NK-92 (cell line): ENCODE measurements at regions not wholly inside any gene's neighbourhood (a gene's known extent, or its start where the extent isn't known, plus 50 kb on each side); places are given as distances from the start of the nearest gene placed in this dataset.

Experiments used
- DNase-seq: peaks from one replicate; lab custom pipeline; 2025; ENCODE audit not compliant: unreplicated experiment; lab: John Stamatoyannopoulos, UW

DNA sequence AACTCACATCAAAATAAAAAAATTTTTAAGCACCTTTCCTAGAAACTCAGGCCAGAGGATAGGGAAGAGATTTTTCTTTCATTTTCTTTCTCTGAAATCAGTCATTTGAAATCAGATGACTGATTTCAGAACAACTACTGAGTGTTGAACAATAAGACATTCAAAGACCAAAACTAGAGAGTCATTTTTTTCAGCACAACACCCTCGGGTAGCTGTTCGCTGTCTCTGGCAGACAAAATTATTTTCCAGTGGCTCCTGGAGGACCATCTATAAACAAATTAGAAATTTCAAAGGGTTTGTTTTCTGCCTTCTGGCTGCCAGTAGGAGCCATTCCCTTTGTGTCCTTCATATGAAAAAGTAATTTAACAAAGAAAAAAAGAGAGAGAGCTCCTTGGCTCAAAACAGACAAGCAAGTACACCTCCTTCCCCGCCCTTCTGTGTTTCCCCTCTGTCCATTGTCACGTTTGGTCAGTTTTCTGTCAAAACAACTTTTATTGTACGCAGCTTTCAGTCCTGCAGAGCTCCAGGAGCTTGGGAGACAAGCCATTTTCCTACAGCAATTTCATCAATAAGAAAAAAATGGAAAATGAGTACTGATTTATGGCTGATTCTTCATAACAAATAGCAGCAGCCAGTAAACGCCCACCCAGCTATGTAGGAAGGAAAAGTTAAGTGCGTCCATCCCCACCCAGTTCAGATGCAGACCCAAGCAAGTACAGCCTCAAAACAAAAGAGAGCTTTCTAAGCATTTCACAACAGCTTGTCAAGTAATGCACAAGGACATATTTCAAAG lies 405.2 kb downstream of the ZNF608 start:
- DNase-seq = no peak

DNA sequence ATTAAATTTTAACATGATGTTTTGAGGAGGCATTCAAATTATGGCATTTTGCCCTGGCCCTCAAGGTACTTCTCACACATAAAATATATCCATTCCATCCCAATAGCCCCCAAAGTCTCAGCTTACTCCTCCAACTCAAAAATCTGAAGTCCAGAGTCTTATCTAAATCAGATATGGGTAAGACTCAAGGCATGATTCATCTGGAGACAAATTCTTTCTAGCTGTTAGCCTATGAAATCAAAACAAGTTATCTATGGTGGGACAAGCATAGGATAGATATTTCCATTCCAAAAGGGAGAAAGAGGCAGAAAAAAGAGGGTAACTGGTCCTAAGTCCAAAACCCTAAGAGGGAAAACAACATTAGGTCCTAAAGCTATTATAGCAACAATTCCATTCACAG lies 408.4 kb downstream of the ZNF608 start:
- no peak for DNase-seq

DNA sequence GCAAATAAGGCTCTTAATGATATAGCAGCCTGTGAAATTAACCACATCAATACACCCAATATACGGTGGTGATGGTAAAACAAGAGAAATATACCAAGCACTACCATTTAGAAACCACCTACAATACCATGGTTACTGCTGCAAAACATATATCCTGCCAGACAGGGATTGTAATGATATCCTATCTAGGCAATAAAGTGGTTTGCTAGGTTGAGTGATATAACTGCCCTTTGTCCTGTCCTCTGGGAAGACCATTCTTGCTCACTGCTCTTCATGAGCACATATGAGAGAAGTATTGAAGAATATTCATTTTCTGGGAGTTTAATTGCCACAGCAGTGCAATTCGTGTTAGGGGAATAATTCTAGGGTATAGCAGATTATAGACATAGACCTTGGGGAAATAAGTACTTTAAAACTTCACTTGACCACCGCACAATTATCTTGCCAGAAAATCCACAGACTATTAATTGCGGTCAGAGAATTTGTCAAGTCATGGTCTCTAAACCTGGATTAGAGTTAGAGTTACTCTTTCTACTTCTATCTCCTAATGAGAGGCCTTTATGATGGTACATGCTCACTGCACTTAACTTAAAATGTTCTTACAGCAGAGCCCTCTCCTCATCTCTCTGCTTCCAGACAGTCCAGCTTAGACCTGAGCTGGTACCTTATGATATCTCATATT lies 413.0 kb downstream of the ZNF608 start:
- DNase-seq = no peak

DNA sequence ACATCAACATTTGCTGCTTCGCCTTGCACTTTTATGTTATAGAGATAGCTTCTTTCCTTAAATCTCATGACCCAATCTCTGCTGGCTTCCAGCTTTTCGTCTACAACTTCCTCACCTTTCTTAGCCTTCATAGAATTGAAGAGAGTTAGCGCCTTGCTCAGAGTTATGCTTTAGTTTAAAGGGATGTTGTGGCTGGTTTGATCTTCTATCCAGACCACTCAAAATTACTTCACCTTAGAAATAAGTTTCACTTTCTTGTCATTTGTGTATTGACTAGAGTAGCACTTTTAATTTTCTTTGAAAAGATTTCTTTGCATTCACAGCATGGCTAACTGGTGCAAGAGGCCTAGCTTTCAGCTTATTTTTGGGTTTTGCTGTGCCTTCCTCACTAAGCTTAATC lies 414.2 kb downstream of the ZNF608 start:
- DNase-seq = no peak

DNA sequence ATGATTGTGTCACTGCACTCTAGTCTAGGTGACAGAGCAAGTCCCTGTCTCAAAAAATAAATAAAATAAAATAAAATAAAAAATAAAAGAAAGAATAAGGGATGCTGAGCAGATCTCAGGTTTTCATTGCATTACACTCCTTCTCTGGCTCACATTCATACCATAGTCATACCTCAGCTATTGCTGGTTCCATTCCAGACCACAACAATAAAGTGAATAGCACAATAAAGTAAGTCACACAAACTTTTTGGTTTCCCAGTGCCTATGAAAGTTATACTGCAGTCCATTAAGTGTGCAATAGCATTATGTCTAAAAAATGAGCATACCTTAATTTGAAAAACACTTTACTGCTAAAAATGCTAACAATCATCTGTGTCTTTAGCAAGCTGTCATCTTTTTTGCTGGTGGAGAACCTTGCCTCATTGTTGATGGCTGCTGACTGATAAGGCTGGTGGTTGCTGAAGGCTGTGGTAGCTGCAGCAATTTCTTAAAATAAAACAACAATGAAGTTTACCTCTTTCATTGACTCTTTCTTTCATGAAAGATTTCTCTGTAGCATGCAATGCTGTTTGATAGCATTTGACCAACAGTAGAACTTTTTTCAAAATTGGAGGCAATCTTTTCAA lies 415.7 kb downstream of the ZNF608 start:
- no peak for DNase-seq

DNA sequence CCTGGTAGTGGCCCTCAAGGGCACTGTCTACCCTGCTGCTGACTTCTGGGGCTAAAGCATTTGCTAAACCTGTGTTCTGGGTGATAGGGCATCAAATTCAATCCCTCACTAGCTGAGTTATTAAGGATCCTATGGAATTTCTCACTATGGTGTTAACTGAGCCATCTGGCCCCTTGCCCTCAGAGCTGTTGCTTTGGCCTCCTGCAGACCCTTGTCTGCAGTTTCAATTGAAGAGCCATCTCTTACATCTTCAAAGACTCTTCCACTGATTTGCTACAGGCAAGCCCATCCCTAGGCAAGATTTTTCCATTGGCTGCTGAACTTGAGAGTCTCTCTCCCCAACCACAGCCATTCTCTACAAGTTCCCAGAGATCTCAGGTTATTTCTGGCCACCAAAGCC lies 418.2 kb downstream of the ZNF608 start:
- DNase-seq = no peak

DNA sequence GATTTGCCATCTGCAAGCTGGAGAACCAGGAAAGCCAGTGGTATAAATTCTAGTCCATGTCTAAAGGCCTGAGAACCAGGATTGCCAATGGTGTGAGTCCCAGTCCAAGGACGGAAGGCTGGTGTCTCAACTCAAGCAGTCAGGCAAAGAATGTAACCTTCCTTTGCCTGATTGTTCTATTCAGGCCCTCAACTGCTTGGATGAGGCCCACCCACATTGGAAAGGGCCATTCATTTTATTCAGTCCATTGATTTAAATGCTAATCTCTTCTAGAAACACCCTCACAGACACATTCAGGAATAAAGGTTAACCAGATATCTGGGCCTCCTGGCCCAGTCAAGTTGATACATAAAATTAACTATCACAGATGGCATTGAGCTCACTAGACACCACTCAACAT lies 427.8 kb downstream of the ZNF608 start:
- no peak for DNase-seq

DNA sequence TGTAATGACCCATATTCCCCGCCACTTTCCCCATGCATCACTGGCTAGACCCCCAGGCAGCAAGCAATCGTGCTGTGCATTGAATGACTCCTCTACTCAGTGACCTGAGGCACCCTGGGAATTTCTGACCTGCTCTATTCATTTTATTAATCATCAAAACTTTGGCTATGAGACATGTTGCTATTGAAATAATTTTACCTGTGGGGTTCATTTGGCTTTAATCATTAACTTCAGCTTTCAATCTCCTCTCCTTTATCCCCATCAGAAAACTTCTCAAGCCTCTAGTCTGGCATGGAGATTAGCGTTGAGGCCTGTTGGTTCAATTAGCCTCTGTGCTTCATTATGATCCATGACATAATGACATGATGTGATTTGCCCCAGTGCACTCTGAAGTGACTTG lies 429.0 kb downstream of the ZNF608 start:
- no peak for DNase-seq

DNA sequence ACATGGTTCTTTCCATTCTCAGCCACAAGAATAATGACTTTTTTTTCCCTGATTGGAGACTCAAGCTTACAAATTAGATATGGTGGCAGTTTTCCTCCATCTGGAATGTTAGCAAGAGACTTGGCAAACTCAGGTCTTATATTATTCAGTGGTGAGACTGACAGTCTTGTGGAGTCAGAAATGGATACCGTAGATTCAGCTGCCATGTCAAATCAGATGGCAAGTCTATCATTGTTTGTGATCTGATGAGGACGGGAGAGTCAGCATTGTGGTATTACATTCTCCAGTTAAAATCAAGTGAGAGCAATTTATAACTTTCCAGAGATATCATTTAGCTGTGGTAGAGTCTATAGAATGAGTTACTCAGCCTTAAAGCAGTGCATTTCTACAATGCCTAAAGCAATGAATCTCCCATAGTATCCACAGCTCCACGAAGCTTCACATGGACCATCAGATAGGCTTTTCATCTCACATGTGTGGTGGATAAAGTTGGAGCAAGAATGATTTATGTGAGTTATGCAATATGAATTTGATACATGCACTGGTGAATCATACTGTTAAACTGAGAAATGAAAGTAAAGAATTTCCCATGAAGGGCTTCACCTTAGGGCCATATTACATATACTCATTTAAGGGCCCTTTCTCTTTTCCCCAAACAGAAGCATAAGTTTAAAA lies 430.6 kb downstream of the ZNF608 start:
- DNase-seq = no peak

DNA sequence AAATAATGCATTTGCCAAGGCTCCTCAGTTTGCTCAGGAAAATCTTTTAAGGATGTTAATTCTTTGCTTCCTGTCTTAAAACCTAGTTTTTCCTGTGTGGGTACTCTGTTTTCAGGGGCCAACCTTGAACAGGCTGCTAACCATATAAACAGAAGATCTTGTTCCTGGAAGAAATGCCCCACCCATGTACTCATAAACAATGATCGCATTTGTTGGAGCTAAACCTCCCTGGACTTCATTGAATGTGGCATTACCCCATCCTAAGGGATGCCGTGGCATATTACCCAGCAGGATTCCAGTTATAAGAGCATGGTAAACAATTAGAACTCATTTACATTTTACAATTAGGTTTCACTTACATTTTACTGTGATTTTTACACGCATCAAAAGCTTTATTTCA lies 436.0 kb downstream of the ZNF608 start:
- DNase-seq = no peak

DNA sequence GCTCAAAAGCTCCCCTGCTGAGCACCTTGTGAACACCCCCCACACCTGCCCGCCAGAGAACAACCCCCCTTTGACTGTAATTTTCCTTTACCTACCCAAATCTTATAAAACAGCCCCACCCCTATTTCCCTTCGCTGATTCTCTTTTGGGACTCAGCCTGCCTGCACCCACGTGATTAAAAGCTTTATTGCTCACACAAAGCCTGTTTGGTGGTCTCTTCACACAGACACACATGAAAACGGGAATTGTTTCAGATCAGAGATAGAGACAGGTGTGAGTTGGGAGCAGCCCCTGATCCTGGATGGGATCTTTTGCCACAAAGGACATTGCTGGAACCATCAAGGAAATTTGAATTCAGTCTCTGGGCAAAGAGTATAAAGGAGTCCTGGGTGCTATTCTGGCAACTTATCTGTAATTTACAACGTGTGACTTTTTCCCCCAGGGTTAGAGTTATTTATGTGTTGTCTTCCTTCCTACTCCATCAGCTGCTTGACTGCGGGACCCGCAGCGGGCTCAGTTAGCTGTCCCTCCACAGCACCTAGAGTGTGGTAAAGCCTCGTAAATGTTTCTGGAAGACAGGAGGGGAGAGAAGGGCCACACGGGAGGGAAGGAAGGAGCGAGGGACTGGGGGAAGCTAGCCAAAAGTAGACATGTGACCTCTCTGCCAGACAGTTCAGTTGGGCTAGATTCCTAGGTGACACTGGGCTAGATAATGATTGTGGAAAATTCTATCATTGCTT lies 437.0 kb downstream of the ZNF608 start:
- DNase-seq = no peak

DNA sequence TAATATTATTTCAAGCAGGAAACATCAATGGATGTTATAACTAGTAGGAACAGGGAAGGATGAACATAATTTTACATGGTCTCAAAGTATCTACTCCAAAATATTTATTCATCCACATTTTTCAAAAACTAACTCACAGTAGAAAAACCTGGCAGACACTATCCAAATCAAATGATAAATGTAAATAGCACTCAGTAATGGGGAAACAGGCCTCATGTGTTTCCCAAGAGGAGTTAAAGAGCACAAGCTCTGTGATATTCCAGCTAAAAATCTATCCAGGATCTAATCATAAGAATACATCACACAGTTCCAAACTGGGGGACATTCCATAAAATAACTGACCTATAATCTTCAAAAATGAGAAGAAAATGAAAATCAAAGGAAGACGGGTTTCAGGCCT lies 443.1 kb downstream of the ZNF608 start:
- DNase-seq = no peak

DNA sequence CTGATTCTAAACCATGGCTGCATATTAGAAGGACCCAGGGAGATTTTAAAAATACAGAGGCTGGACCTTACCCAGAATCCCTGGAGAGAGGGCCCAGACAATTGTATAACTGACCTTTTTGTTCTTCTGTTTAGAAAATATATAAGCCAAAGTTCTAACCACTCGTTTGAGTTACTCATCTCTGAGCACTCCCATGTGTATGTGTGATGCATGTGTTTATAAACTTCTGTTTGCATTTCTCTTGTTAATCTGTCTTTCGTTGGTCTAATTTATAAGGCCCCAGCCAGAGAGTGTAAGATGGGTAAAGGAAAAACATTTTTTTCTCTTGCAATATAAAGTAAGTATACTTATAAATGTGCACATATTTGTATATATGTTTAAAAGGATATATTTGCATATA lies 443.9 kb downstream of the ZNF608 start:
- no peak for DNase-seq

DNA sequence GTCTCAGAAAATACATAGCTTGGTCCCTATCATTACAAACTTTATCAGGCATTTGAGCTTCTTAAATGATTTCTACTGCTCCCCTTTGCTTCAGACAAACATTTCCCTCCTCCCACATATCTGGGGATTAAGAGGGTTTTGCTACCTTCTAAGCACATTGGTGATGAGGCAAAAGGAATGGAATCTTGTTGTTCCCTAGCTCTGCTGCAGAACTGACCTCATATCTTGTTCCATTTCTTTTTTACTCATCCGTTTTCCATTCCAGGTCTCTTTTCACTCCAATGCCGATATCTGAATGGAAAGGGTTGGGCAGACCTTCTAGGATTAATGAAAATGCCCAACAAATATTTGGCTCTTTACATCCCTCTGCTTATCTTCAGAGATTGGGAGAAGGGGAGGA lies 444.6 kb downstream of the ZNF608 start:
- no peak for DNase-seq

DNA sequence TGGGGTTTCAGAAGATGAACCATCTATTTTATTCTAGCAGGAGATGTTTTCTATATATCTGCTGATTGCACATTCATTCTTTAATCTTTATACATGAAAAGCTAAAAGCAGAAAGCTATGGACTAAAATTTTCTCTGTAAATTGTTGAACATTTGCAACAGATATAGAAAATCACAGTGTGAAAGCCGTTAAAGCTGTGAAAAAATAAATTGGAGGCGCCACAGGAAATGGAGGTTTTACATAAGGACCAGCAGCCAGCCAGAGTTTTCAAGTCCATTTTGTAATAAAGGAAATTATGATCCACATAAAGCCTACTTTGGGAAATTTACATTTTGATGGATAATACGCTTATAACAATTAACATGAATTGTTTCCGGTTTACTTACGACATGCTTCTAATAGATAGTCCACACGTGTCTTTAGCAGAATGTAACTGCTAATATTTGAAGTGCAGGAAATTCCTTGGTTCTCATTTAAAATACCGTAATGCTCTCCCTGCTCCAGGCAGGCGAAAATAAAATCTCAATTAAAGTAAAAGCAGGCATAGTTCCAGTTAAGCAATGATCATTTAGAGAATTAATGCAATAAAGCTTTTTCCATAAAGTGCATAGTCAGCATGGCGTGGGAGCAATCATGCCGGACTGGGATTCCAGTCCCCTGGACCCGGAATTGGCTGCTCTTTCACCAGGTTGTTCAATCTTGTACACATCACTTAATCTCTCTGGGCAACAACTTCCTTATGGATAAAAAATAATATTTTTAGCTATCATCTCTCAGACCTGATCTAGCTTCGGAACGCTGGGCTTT lies 445.4 kb downstream of the ZNF608 start:
- no peak for DNase-seq

DNA sequence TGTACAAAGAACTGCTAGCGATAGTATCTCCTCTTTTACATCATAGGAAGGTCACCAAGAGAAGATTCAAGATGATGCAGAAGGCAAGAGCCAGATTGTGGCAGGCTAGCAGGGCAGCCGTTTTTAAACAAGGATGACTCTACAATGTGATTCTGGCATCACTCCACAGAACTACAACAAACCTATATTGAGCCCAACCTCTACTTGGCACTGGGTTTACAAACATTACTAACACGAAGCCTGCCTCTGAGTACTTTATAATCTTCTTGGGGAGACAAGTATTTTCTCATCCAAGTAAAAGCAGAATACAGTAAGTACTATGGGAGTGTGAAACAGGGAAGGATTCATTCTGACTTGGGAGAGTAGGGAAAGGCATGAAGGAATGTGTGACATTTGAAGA lies 448.6 kb downstream of the ZNF608 start:
- DNase-seq = no peak

DNA sequence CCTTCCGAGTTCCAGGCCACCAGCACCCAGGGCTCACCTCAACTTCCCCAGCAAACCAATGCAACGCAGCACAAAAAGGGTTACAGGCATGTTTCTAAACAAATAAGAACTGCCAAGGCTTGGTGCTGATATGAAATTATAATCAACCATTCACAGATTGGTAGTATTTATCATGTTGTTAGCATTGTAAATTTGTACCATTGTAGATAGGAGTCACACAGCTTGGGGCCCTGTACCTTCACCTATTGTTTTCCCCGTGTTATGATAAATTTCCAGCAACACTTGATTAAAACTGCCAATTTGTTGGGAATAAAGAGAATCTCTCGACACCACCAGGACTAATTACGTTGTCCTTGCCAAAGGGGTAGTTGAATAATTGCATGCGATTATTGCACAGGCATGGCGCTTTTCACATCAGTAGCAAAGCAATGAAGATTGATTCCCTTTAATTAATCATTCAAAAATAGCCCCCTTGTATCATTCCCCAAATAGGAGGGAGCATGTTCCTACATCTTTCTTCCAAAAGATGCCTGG lies 454.1 kb downstream of the ZNF608 start:
- no peak for DNase-seq

DNA sequence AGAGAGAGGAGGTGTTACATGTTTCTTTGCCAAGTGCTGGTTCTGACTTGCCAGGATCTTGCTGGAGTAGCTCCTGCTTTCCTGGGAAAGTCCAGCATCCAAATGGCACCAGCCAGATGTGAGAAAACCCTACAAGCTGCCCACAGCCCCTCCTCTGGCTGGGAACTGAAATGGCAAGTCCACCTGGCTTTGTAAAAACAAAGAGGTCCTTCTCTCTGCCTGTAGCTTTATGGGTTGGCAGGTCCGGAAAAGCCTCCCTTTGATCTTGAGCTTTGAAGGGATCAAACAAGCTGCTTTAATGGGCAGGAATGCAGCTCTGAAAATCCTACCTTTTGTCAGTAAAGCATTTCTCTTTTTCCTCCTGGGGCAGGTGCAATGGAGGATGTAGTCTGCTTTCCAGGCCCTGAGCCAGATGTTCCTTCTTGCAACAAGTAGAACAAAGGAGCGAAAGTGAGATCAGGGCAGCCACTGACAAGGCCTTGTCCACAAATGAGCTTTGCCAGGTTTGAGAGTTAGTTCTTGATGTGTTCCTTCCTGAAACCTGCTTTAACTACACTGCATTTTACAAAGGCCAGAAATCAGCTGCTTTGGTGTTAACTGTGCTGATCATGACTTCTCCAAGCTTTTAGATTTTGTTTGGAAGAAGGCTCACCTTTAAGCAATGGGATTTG lies 456.7 kb downstream of the ZNF608 start:
- no peak for DNase-seq

DNA sequence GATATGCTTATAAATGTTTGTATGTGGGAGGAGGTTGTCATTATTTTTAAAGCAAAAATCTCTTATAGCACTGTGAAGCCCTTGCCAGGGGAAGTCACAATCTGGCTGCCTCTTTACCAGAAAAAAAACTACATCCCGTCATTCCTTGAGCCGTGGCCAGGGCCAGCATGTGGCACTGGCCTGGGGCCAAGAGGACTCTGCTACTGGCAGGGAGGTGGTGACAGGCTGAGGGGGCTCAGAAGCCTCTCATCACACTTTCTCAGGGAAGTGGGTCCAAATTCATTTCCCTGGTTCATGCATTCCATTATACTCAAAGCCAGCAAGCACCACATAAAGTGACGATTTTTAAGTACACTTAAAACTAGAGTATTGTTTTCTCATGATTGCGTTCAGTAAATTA lies 457.3 kb downstream of the ZNF608 start:
- no peak for DNase-seq
